Mesodermal cell (in vitro differentiated cells): ENCODE measurements at regions not wholly inside any gene's neighbourhood (a gene's known extent, or its start where the extent isn't known, plus 50 kb on each side); places are given as distances from the start of the nearest gene placed in this dataset.

Experiments
- H3K27ac ChIP-seq: 2 replicates; pipeline ENCODE4 v1.7.0; 2013; ENCODE audit warnings: mild to moderate bottlenecking, low read depth, low read length, moderate library complexity; ENCODE audit not compliant: severe bottlenecking
- H3K36me3 ChIP-seq: 2 replicates; pipeline ENCODE4 v1.7.1; 2013; ENCODE audit warnings: mild to moderate bottlenecking, low read length, moderate library complexity; ENCODE audit not compliant: control insufficient read depth, insufficient read depth
- H3K4me1 ChIP-seq: one replicate; pipeline ENCODE4 v1.7.1; 2013; ENCODE audit warnings: mild to moderate bottlenecking, low read length; ENCODE audit not compliant: insufficient read depth, control insufficient read depth, poor library complexity, severe bottlenecking
- H3K4me3 ChIP-seq: 2 replicates; pipeline ENCODE4 v1.7.0; 2013; ENCODE audit warnings: low read length, control low read depth, mild to moderate bottlenecking; ENCODE audit not compliant: insufficient read depth, poor library complexity, severe bottlenecking; ENCODE audit errors: extremely low read depth
- H3K9me3 ChIP-seq: 2 replicates; pipeline ENCODE4 v1.7.1; 2013; ENCODE audit warnings: mild to moderate bottlenecking, low read length, moderate library complexity; ENCODE audit not compliant: control insufficient read depth
- WGBS, 2 experiments: methylation state at CpG; one replicate each; pipeline ENCODE4 v1.1.5; 2013; ENCODE audit warnings: missing lambda C conversion rate in 2 of 2; ENCODE audit not compliant: insufficient coverage in 2 of 2; 5-methylcytosine and 5-hydroxymethylcytosine counted together

DNA sequence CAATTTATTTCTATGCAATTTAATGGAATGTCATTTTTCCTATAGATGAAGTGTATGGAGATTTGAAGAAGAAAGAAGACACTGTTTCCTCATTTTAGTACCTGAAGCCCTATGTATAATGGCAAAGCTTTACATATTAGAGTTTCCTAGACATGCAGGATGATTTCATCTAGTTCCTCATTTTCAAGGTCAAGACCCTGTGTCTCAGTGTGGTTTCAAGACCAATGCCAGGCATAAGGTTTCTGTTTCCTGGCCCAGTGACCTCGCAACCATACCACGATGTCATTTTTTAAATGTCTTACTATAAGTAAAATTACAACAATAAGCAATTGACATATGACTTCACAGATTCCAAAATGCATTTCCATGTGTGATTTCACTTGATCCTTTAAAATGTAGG is 336.5 kb upstream of the PRKCQ start:
- no peaks in the 10 kb centered on the region for H3K36me3 ChIP-seq
- H3K4me1 ChIP-seq = no peaks in the 10 kb centered on the region
- WGBS, 2 experiments = 100% methylated on average over 1 of the region's 2 CpGs; no CpG with 5 or more reads in 1 of the 2 experiments
- H3K4me3 ChIP-seq = no peak overlapping the region
- no peaks in the 10 kb centered on the region for H3K9me3 ChIP-seq
- H3K27ac ChIP-seq = no peak overlapping the region

DNA sequence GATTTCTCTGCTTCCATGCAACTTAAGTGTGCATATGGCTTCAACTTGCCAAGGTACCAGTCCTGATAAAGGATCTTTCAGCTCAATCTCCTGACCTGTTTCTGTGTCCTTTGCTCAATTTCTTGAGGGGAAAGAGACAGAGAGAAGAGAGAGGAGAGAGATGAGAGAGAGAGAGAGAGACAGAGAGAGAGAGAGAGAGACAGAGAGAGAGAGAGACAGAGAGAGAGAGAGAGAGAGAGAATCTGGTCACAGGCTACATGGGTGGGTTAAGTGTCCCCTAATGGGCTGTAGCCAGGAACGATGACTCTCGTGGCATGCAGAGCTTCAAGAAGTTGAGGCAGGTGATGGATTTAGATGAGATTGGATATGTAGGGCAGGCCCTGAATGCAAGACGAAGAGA is 335.2 kb upstream of the PRKCQ start:
- Histone ChIP-seq H3K36me3 (no peaks in the 10 kb centered on the region), H3K27ac (no peak overlapping the region), H3K9me3 (no peaks in the 10 kb centered on the region), H3K4me3 (no peak overlapping the region), H3K4me1 (no peaks in the 10 kb centered on the region)
- 77 to 98% methylated on average over 3 of the region's 3 CpGs for WGBS, 2 experiments

DNA sequence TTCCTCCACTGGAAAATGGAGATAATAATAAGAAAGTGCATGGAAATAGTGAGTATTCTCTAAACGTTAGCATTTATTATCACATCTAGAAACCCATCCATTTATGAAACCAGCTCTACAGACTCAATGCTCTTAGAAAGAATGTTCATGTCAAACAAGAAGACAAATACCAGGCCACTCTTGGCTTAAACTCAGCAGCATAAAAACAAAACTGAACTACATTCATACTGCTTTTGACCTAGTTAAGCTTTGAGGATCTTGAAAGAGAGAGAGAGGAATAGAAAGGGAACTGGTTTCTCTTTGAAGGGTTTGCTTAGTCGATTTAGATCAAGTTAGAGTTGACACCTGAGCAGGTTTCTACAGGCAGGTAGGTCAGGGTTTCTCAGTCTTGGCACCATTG is 332.9 kb upstream of the PRKCQ start:
- WGBS, 2 experiments = 80 to 86% methylated on average over 1 of the region's 2 CpGs
- no peaks in the 10 kb centered on the region for H3K36me3 ChIP-seq
- no peaks in the 10 kb centered on the region for H3K9me3 ChIP-seq
- H3K4me3 ChIP-seq = no peak overlapping the region
- no peaks in the 10 kb centered on the region for H3K4me1 ChIP-seq
- H3K27ac ChIP-seq = no peak overlapping the region

DNA sequence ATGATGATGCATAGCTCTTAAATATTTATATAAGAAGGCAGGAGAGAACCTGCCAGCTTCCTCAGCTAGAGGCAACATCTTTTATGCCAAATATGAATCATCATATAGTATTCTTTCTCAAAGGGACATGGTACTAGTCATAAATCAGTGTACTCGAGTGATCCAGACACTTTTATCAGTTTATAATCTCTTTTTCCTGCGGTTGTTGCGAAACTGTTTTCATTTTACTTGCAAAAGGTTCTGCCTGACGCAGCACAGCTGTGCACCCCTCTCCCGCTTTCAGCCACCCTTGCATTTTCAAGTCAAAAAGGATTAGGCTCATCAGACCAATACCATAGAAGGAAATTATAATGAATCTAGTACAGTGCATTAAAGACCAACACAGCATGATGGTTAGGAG is 332.3 kb upstream of the PRKCQ start:
- H3K27ac ChIP-seq = no peak overlapping the region
- no peaks in the 10 kb centered on the region for H3K9me3 ChIP-seq
- no peak overlapping the region for H3K4me3 ChIP-seq
- H3K4me1 ChIP-seq = no peaks in the 10 kb centered on the region
- WGBS, 2 experiments = 40 to 69% methylated on average over 2 to 4 of the region's 5 CpGs
- H3K36me3 ChIP-seq = no peaks in the 10 kb centered on the region

DNA sequence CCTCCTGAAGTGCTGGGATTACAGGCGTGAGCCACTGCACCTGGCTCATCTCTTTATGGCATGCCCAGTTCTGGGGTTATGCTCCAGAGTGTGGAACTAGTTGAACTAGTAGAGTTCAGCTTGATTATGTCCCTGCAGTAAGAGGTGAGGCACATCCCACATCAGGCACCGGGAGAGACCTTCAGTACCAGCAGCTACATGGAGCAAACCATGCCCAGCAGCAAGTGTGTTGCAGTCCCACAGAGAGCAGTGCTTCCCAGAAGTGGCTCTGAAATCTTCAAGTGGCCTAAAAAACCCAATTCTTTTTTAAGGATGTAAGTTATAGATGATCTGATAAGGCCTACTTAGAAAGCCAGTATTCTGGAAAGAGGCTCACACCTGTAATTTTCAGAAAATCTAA is 331.9 kb upstream of the PRKCQ start:
- H3K9me3 ChIP-seq = no peaks in the 10 kb centered on the region
- H3K36me3 ChIP-seq = no peaks in the 10 kb centered on the region
- 82 to 100% methylated on average over 1 to 2 of the region's 2 CpGs for WGBS, 2 experiments
- H3K4me3 ChIP-seq = no peak overlapping the region
- no peaks in the 10 kb centered on the region for H3K4me1 ChIP-seq
- H3K27ac ChIP-seq = no peak overlapping the region

DNA sequence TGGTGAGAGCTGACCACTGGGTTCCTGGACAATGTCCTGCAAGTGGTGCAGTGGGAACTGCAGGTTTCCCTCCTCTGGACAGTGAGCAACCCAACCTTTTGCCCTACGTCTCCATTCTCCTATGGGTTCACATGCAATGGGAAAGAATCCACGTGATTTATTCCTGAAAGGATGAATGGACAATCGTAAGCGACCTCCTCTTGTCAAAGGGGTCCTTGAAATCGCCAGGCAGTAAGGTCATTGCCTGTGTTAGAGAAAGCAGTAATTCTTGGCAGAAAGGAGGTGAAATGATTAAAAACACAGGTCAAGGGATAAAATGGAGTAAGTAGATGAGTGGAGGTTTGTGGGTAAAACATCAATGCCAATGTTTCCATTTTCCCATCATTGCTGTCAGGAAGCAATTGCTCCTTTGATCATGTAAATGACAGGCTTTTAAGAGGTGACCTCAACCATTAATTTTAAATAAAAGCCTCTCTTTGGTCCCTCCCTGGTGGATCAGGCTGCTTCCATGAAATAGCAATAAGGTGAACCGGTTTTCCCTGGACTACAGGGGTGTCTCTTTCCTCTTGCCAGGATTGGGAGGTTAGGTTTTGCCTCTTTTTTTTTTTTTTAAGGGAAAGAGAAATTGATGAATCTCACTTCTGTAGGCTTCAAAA is 330.0 kb upstream of the PRKCQ start:
- H3K27ac ChIP-seq = no peak overlapping the region
- WGBS, 2 experiments = 89 to 91% methylated on average over 5 of the region's 6 CpGs
- H3K36me3 ChIP-seq = no peaks in the 10 kb centered on the region
- H3K4me3 ChIP-seq = no peak overlapping the region
- H3K4me1 ChIP-seq = no peaks in the 10 kb centered on the region
- H3K9me3 ChIP-seq = peaks cover 3% of the 10 kb centered on the region

DNA sequence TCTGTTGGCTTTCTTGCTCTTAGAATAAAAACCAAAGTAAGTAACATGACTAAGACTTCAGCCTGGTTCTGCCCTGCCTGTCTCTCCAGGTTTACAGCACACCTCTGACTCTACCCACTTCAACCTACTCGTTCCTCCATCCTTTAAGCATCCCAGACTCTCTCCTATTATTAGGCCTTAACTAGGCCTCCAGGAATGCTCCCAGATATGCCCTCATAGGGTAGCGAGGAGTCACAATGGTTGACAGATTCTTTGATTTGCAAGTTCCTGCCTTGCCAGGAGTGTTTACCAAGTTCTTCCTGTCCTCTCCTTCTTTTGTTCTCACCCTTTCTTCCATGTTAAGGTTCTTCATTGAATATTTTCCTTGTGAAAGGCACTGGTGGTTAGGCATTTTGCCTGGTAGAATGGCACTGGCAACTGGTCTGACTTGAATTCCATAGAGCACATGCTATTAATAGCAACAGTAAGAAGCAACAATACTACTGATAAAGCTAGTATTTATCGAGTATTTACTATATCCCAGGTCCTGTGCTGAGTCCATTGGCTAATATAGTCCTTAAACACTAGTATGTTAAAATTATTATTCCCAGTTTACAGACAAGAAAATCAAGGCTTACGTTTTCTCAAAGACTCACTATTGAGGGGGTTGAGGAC is 327.9 kb upstream of the PRKCQ start:
- Histone ChIP-seq H3K4me1 (no peaks in the 10 kb centered on the region), H3K27ac (no peak overlapping the region), H3K9me3 (peaks cover 10% of the 10 kb centered on the region), H3K36me3 (no peaks in the 10 kb centered on the region), H3K4me3 (no peak overlapping the region)
- WGBS, 2 experiments = 74 to 78% methylated on average over 2 to 3 of the region's 4 CpGs

DNA sequence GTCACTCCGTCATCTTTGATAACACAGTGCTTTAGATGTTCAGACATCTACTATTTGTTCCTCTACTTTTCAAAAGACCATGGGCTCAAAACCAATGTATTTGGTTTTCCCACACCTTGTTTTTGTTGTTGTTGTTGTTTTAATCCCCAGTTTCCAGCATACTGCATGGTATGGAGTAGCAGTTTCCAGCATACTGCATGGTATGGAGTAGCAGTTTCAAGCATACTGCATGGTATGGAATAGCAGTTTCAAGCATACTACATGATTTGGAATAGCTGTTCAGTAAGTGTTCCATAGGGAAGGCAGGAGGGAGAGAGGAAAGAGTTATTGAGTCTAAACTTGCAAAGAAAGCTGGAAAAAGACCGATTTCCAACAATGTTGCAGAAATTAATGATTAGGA is 314.3 kb upstream of the PRKCQ start:
- no peaks in the 10 kb centered on the region for H3K4me1 ChIP-seq
- H3K4me3 ChIP-seq = no peak overlapping the region
- H3K36me3 ChIP-seq = no peaks in the 10 kb centered on the region
- WGBS, 2 experiments = 100% methylated on average over 1 of the region's 2 CpGs
- H3K27ac ChIP-seq = no peak overlapping the region
- H3K9me3 ChIP-seq = no peaks in the 10 kb centered on the region

DNA sequence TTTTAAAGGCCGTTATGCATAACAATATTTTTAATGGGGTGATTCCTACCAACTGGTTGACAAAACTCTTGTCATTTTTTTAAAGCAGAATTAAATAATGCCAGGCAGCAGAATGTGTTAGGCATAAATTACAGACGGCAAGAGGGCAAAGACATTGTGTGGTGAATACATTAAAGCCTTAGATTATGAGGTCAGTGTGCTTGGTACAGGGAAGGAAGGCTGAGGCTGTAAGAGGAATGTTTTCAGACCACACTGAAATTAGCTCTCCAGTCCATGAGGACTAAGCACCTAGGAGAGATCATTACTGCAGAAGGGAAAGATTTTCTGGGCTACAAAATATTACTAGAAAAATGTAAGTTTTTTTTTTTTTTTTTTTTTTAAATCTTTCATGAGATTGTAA is 312.8 kb upstream of the PRKCQ start:
- Histone ChIP-seq H3K9me3 (no peaks in the 10 kb centered on the region), H3K36me3 (no peaks in the 10 kb centered on the region), H3K4me3 (no peak overlapping the region), H3K27ac (no peak overlapping the region), H3K4me1 (no peaks in the 10 kb centered on the region)
- WGBS, 2 experiments = 70 to 88% methylated on average over 1 of the region's 2 CpGs

DNA sequence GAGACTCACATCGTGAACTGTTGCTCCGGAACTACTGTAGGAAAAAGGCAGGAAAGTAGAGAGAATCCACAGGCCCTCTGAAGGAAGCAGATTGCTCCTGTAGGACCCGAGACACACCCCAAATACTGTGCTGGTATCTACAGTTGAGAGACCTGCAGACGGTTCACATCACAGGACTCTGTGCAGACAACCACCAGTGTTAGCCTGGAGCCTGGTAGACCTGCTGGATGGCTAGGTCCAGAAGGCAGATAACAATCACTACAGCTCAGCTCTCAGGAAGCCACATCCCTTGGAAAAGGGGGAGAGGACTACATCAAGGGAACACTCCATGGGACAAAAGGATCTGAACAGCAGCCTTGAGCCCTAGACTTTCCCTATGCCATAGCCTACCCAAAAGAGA is 311.8 kb upstream of the PRKCQ start:
- H3K4me1 ChIP-seq = no peaks in the 10 kb centered on the region
- no peak overlapping the region for H3K4me3 ChIP-seq
- H3K36me3 ChIP-seq = no peaks in the 10 kb centered on the region
- H3K9me3 ChIP-seq = no peaks in the 10 kb centered on the region
- H3K27ac ChIP-seq = no peak overlapping the region
- 89 to 94% methylated on average over 4 of the region's 4 CpGs for WGBS, 2 experiments

DNA sequence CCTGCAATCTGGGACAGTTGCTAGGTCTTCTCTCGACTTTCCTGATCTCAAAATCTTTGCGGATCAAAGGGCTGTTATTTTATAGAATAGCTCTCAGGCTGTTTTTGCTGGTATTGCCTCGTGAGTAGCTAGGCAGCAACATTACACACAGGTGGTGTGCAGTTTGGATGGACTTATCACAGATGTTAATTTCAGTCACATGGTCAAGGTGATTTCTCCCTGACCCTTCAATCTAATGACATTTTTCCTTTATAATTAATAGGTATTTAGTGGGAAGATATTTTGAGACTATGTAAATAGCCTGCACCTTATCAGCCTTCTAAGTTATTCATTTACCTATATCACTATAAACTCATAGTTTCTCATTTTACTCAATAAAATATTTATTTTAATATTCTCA is 309.6 kb upstream of the PRKCQ start:
- H3K36me3 ChIP-seq = no peaks in the 10 kb centered on the region
- no peak overlapping the region for H3K27ac ChIP-seq
- no peaks in the 10 kb centered on the region for H3K9me3 ChIP-seq
- no peaks in the 10 kb centered on the region for H3K4me1 ChIP-seq
- H3K4me3 ChIP-seq = no peak overlapping the region
- whole genome bisulfite sequencing, 2 experiments = 100% methylated on average over 1 to 2 of the region's 3 CpGs
